SK-N-SH treated with all-trans-retinoic acid at 6 μM for 48 hours (cell line): ENCODE measurements at regions not wholly inside any gene's neighbourhood (a gene's known extent, or its start where the extent isn't known, plus 50 kb on each side); places are given as distances from the start of the nearest gene placed in this dataset.

Experiments used
- ATAC-seq: fragments of 200-7000 bp; cut with Tn5 transposase; 3 replicates; pipeline ENCODE4 v1.9.1; 2020; ENCODE audit warnings: mild to moderate bottlenecking, moderate library complexity
- ARNTL ChIP-seq: fragments of 450-650 bp; formaldehyde crosslinking; IDR thresholded peaks from 2 replicates; pipeline ENCODE4 v1.5.0; 2020; ENCODE audit warnings: low read depth, mild to moderate bottlenecking, moderate library complexity, borderline replicate concordance
- CSDC2 ChIP-seq: fragments of 250-450 bp; sonication (Bioruptor Pico); IDR thresholded peaks from 2 replicates; pipeline ENCODE4 v1.5.0; 2020; ENCODE audit warnings: mild to moderate bottlenecking, moderate library complexity
- ESRRG ChIP-seq: fragments of 250-450 bp; sonication (Bioruptor Pico); IDR thresholded peaks from 2 replicates; pipeline ENCODE4 v1.6.1; 2021; ENCODE audit warnings: mild to moderate bottlenecking
- GLIS3 ChIP-seq: fragments of 250-450 bp; sonication (Bioruptor Pico); IDR thresholded peaks from 2 replicates; pipeline ENCODE4 v1.5.0; 2020; ENCODE audit warnings: mild to moderate bottlenecking, moderate library complexity
- ISL1 ChIP-seq: fragments of 250-450 bp; sonication (Bioruptor Pico); IDR thresholded peaks from 2 replicates; pipeline ENCODE4 v2.1.2; 2022; ENCODE audit warnings: mild to moderate bottlenecking, moderate library complexity
- OSR1 ChIP-seq: fragments of 250-450 bp; sonication (Bioruptor Pico); IDR thresholded peaks from 2 replicates; pipeline ENCODE4 v1.8.0; 2022; ENCODE audit warnings: moderate library complexity, mild to moderate bottlenecking, inconsistent platforms
- PATZ1 ChIP-seq: fragments of 250-450 bp; sonication (Bioruptor Pico); IDR thresholded peaks from 2 replicates; pipeline ENCODE4 v1.8.0; 2020; ENCODE audit warnings: mild to moderate bottlenecking, moderate library complexity, borderline replicate concordance
- POU6F1 ChIP-seq: fragments of 250-450 bp; sonication (Bioruptor Pico); IDR thresholded peaks from 2 replicates; pipeline ENCODE4 v1.8.0; 2021; ENCODE audit warnings: low read depth, mild to moderate bottlenecking, moderate library complexity, borderline replicate concordance
- PPARA ChIP-seq: fragments of 250-450 bp; sonication (Bioruptor Pico); IDR thresholded peaks from 2 replicates; pipeline ENCODE4 v1.5.0; 2020; ENCODE audit warnings: mild to moderate bottlenecking, borderline replicate concordance
- RARB ChIP-seq: fragments of 250-450 bp; sonication (Bioruptor Pico); IDR thresholded peaks from 2 replicates; pipeline ENCODE4 v1.8.0; 2021; ENCODE audit warnings: mild to moderate bottlenecking, moderate library complexity
- SNAI2 ChIP-seq: fragments of 250-450 bp; sonication (Bioruptor Pico); IDR thresholded peaks from 2 replicates; pipeline ENCODE4 v1.5.0; 2020; ENCODE audit warnings: mild to moderate bottlenecking, moderate library complexity
- TCF4 ChIP-seq: fragments of 250-450 bp; sonication (Bioruptor Pico); IDR thresholded peaks from 2 replicates; pipeline ENCODE4 v1.8.0; 2021; ENCODE audit warnings: mild to moderate bottlenecking, moderate library complexity, borderline replicate concordance
- TOX ChIP-seq: fragments of 250-450 bp; sonication (Bioruptor Pico); IDR thresholded peaks from 2 replicates; pipeline ENCODE4 v1.8.0; 2021; ENCODE audit warnings: mild to moderate bottlenecking, moderate library complexity, borderline replicate concordance
- TSHZ2 ChIP-seq: fragments of 250-450 bp; sonication (Bioruptor Pico); IDR thresholded peaks from 2 replicates; pipeline ENCODE4 v1.5.0; 2020; ENCODE audit warnings: mild to moderate bottlenecking, moderate library complexity
- ZC3H10 ChIP-seq: fragments of 250-450 bp; sonication (Bioruptor Pico); IDR thresholded peaks from 2 replicates; pipeline ENCODE4 v1.5.1; 2021; ENCODE audit warnings: mild to moderate bottlenecking, moderate library complexity
- ZFP3 ChIP-seq: fragments of 250-450 bp; sonication (Bioruptor Pico); IDR thresholded peaks from 2 replicates; pipeline ENCODE4 v1.5.0; 2020; ENCODE audit warnings: mild to moderate bottlenecking, moderate library complexity
- ZFP30 ChIP-seq: fragments of 450-650 bp; formaldehyde crosslinking; IDR thresholded peaks from 2 replicates; pipeline ENCODE4 v1.5.0; 2022; ENCODE audit warnings: mild to moderate bottlenecking, moderate library complexity
- ZNF565 ChIP-seq: fragments of 450-650 bp; formaldehyde crosslinking; conservative IDR thresholded peaks from 2 replicates; pipeline ENCODE4 v1.5.0; 2020; ENCODE audit warnings: low read depth, mild to moderate bottlenecking, moderate library complexity
- ZNF70 ChIP-seq: fragments of 450-650 bp; formaldehyde crosslinking; IDR thresholded peaks from 2 replicates; pipeline ENCODE4 v1.5.0; 2020; ENCODE audit warnings: mild to moderate bottlenecking, moderate library complexity
- ZNF8 ChIP-seq: fragments of 450-650 bp; formaldehyde crosslinking; IDR thresholded peaks from 2 replicates; pipeline ENCODE4 v1.5.0; 2020; ENCODE audit warnings: mild to moderate bottlenecking, moderate library complexity
- TF ChIP-seq, protein P1 (sequence below): fragments of 250-450 bp; sonication (Bioruptor Pico); IDR thresholded peaks from 2 replicates; pipeline ENCODE4 v1.5.1; 2021; ENCODE audit warnings: mild to moderate bottlenecking, moderate library complexity
- TF ChIP-seq, protein P2 (sequence below): fragments of 250-450 bp; sonication (Bioruptor Pico); IDR thresholded peaks from 2 replicates; pipeline ENCODE4 v1.5.1; 2020; ENCODE audit warnings: low read depth, mild to moderate bottlenecking, moderate library complexity

GRCh38 chr22:34804604-34805003 lies 261.4 kb upstream of the ISX start:
- TF ChIP-seq TOX (CRISPR knock-in tag) (no peak), PPARA (CRISPR knock-in tag) (no peak), CSDC2 (CRISPR knock-in tag) (no peak), ESRRG (CRISPR knock-in tag) (no peak), ZFP30 (CRISPR knock-in tag) (no peak), SNAI2 (CRISPR knock-in tag) (no peak)
- ATAC-seq, result no peak

DNA sequence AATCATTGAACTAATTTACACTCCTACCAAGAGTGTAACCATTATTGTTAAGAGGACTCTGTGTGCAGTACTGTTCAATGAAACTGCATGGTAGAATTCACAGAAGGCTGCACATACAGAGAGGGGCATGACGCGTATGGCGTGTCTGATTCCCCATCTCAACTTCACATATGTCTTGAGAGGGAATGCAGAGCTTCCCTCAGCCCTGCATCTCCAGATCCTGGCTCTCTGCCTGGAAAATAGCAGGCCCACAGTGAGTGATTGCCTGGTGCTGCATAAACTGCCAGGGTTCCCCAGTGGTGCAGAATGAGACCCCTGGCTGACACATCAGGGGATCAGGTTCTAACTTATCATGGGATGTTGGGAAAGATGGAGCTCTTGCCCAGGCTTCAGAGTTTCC lies 260.2 kb upstream of the ISX start:
- TF ChIP-seq TOX (CRISPR knock-in tag), result no peak
- TF ChIP-seq ZNF70 (CRISPR knock-in tag), result no peak
- no peak for TF ChIP-seq POU6F1
- TF ChIP-seq PATZ1 (CRISPR knock-in tag), result no peak
- TF ChIP-seq PPARA (CRISPR knock-in tag), result no peak
- TF ChIP-seq SNAI2 (CRISPR knock-in tag), result no peak
- no peak for TF ChIP-seq OSR1 (CRISPR knock-in tag)
- TF ChIP-seq RARB, result no peak
- ATAC-seq, result no peak

GRCh38 chr22:34808618-34809017 lies 257.3 kb upstream of the ISX start:
- no peak for ATAC-seq
- TF ChIP-seq ZC3H10, result no peak
- no peak for TF ChIP-seq CSDC2 (CRISPR knock-in tag)
- TF ChIP-seq ESRRG (CRISPR knock-in tag), result no peak
- no peak for TF ChIP-seq ZNF8
- TF ChIP-seq RARB, result no peak
- TF ChIP-seq ARNTL (CRISPR knock-in tag), result no peak
- TF ChIP-seq, protein P1, sequence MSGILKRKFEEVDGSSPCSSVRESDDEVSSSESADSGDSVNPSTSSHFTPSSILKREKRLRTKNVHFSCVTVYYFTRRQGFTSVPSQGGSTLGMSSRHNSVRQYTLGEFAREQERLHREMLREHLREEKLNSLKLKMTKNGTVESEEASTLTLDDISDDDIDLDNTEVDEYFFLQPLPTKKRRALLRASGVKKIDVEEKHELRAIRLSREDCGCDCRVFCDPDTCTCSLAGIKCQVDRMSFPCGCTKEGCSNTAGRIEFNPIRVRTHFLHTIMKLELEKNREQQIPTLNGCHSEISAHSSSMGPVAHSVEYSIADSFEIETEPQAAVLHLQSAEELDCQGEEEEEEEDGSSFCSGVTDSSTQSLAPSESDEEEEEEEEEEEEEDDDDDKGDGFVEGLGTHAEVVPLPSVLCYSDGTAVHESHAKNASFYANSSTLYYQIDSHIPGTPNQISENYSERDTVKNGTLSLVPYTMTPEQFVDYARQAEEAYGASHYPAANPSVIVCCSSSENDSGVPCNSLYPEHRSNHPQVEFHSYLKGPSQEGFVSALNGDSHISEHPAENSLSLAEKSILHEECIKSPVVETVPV (CRISPR knock-in tag), result no peak
- TF ChIP-seq POU6F1, result no peak
- TF ChIP-seq GLIS3 (CRISPR knock-in tag), result no peak
- TF ChIP-seq ZFP3 (CRISPR knock-in tag), result no peak
- TF ChIP-seq ZNF70 (CRISPR knock-in tag), result no peak
- no peak for TF ChIP-seq TCF4 (CRISPR knock-in tag)
- TF ChIP-seq, protein P2, sequence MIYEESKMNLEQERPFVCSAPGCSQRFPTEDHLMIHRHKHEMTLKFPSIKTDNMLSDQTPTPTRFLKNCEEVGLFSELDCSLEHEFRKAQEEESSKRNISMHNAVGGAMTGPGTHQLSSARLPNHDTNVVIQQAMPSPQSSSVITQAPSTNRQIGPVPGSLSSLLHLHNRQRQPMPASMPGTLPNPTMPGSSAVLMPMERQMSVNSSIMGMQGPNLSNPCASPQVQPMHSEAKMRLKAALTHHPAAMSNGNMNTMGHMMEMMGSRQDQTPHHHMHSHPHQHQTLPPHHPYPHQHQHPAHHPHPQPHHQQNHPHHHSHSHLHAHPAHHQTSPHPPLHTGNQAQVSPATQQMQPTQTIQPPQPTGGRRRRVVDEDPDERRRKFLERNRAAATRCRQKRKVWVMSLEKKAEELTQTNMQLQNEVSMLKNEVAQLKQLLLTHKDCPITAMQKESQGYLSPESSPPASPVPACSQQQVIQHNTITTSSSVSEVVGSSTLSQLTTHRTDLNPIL, result no peak
- TF ChIP-seq SNAI2 (CRISPR knock-in tag), result no peak
- TF ChIP-seq TSHZ2, result no peak
- TF ChIP-seq ISL1, result no peak
- no peak for TF ChIP-seq PATZ1 (CRISPR knock-in tag)
- no peak for TF ChIP-seq OSR1 (CRISPR knock-in tag)
- TF ChIP-seq ZNF565, result no peak
- TF ChIP-seq, all 23 proteins: peak for 0
